Heart left ventricle (tissue), 13 donors: ENCODE measurements at regions not wholly inside any gene's neighbourhood (a gene's known extent, or its start where the extent isn't known, plus 50 kb on each side); places are given as distances from the start of the nearest gene placed in this dataset.

ENCODE experiments used
- CTCF ChIP-seq, 12 donors: fragments of 200-600 bp; sonication (generic) in 4 of 12; IDR thresholded peaks; one replicate each; pipeline versions ENCODE4 v1.5.0 to v1.8.0; 2018 to 2022; ENCODE audit warnings: antibody characterized with exemption in 12 of 12, mild to moderate bottlenecking in 5 of 12
- POLR2A ChIP-seq, 2 donors: fragments of 450-650 bp; IDR thresholded peaks; one replicate each; pipeline ENCODE4 v1.6.1; 2017; ENCODE audit warnings: antibody characterized with exemption in 2 of 2, mild to moderate bottlenecking in 2 of 2, moderate library complexity in 2 of 2
- donor health status: ischemic (EF 13 %, LVEDD 7.1; RV severe dilation, severe dysfunction).
- donor health status: DM: no; HTN: yes; CAD: no.
- donor health status: DM: no; HTN: no; CAD: no.
- donor health status: ischemic (EF 25% LVEDD 6.9; RV normal size, moderate dysfunction).
- donor health status: ischemic (EF 25% LVEDD 5.7; RV mildly dilated, moderate dysfunction).
- donor health status: ischemic (EF 35%, LVEDD 5.7; RV mildly dilated, moderate dysfunction).
- donor health status: nonischemic (EF 11% LVEDD 7.7; RV severe dilation, severe dysfunction).
- donor health status: DM: yes; HTN: yes; CAD: no.
- donor health status: PGD.
- donor health status: ischemic (EF 29% LVEDD 5.4; RV normal size, mild dysfunction).
- donor health status: nonischemic (EF 23%, LVEDD 6.1; RV moderate dilation, normal function).

- TF ChIP-seq CTCF (IDR thresholded peaks at IDR 0.05) (no peak), POLR2A (IDR thresholded peaks at IDR 0.05) (no peak)
Observed at GRCh38 chr6:63436356-63436755, 116.6 kb upstream of the LGSN start.
